ENCODE measurements at regions not wholly inside any gene's neighbourhood (a gene's known extent, or its start where the extent isn't known, plus 50 kb on each side); places are given as distances from the start of the nearest gene placed in this dataset.

GRCh38 chr7:156402255-156402654 lies 238.3 kb upstream of the RNF32 start:
- DNase-seq (ENCODE audit: low read depth): no peak

GRCh38 chr7:156401617-156402016 lies 239.0 kb upstream of the RNF32 start:
- DNase-seq (ENCODE audit: low read depth): no peak
- H3K4me3 ChIP-seq (ENCODE audit: low read depth, low read length): no peak overlapping the region
- TF ChIP-seq CTCF (conservative IDR thresholded peaks at IDR 0.05; ENCODE audit: low read depth, low read length): no peak

More at GRCh38 chr7:156402255-156402654, 238.3 kb upstream of the RNF32 start:
- no peak overlapping the region for H3K4me3 ChIP-seq (ENCODE audit: low read depth, low read length)
- no peak for TF ChIP-seq CTCF (conservative IDR thresholded peaks at IDR 0.05; ENCODE audit: low read depth, low read length)

GRCh38 chr7:156400046-156400445 lies 240.5 kb upstream of the RNF32 start:
- no peak overlapping the region for H3K4me3 ChIP-seq (ENCODE audit: low read depth, low read length)
- no peak for TF ChIP-seq CTCF (conservative IDR thresholded peaks at IDR 0.05; ENCODE audit: low read depth, low read length)
- no peak for DNase-seq (ENCODE audit: low read depth)

- TF ChIP-seq CTCF (conservative IDR thresholded peaks at IDR 0.05; ENCODE audit: low read depth, low read length): no peak
- no peak for DNase-seq (ENCODE audit: low read depth)
- no peak overlapping the region for H3K4me3 ChIP-seq (ENCODE audit: low read depth, low read length)
Measured at GRCh38 chr7:156397249-156397648, 243.3 kb upstream of the RNF32 start.

- no peak for DNase-seq (ENCODE audit: low read depth)
- TF ChIP-seq CTCF (conservative IDR thresholded peaks at IDR 0.05; ENCODE audit: low read depth, low read length): no peak
Measured at GRCh38 chr7:156389116-156389692, 251.4 kb upstream of the RNF32 start.

GRCh38 chr7:156386097-156386496 lies 254.5 kb upstream of the RNF32 start:
- TF ChIP-seq CTCF (conservative IDR thresholded peaks at IDR 0.05; ENCODE audit: low read depth, low read length): no peak
- no peak overlapping the region for H3K4me3 ChIP-seq (ENCODE audit: low read depth, low read length)

More at GRCh38 chr7:156389116-156389692, 251.4 kb upstream of the RNF32 start:
- H3K4me3 ChIP-seq (ENCODE audit: low read depth, low read length): no peak overlapping the region

GRCh38 chr7:156384706-156385105 lies 255.9 kb upstream of the RNF32 start:
- no peak for TF ChIP-seq CTCF (conservative IDR thresholded peaks at IDR 0.05; ENCODE audit: low read depth, low read length)
- no peak overlapping the region for H3K4me3 ChIP-seq (ENCODE audit: low read depth, low read length)
- DNase-seq (ENCODE audit: low read depth): no peak

More at GRCh38 chr7:156386097-156386496, 254.5 kb upstream of the RNF32 start:
- no peak for DNase-seq (ENCODE audit: low read depth)

All from epithelial cell of proximal tubule (primary cell).